Activated CD4-positive, alpha-beta T cell treated with anti-CD3 and anti-CD28 coated beads, Interleukin-10, Interleukin-2, amounts not matched to agents 100 ng/mL and 50 ng/mL, durations not matched to agents 16 hours and 8 hours (primary cell): ENCODE measurements at regions not wholly inside any gene's neighbourhood (a gene's known extent, or its start where the extent isn't known, plus 50 kb on each side); places are given as distances from the start of the nearest gene placed in this dataset.

Source experiments
- DNase-seq: peaks from one replicate; pipeline ENCODE4 v3.0.0-alpha.2; 2020

DNA sequence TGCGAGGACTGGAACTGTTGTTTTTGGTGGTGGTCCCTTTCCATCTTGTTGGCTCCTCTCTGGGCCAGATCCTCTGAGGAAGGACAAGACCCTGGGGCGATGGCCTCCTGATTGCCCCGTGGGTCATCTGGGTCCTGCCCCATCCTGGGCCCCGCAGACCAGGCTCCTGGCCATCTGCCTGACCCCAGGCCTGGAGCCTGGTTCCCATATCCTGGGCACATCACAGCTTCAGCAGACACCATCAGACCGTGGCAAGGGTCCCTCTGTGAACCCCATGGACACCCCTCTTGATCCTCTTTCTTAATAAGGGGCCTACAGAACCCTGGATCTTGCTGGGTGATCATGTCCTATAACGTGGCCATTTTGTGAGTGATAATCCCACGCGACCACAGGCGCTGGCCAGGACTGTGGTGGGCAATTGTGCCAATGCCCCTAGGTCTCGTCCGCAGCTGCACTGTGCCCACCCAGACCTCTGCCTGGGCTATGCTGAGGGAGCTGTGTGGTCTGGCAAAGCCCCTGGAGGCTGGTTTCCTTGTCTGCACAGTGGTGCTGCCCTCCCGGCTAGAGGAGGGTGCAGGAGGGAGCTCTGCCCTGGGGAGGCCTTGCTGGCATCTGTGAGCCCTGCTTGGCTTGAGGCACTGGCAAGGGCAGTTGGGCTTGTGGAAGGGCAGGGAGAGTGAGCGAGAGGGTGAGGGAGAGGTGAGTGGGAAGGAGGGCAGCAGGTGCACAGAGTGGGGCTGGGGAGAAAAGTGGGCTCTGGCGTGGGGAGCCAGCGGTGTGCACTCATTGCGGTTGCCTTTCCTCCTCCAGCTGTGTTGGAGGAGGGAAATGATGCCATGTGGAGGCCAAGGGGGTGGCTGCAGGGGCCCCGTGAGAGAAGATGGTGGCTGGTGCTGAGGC is 53.1 kb upstream of the PRR23E start:
- DNase-seq: no peak

DNA sequence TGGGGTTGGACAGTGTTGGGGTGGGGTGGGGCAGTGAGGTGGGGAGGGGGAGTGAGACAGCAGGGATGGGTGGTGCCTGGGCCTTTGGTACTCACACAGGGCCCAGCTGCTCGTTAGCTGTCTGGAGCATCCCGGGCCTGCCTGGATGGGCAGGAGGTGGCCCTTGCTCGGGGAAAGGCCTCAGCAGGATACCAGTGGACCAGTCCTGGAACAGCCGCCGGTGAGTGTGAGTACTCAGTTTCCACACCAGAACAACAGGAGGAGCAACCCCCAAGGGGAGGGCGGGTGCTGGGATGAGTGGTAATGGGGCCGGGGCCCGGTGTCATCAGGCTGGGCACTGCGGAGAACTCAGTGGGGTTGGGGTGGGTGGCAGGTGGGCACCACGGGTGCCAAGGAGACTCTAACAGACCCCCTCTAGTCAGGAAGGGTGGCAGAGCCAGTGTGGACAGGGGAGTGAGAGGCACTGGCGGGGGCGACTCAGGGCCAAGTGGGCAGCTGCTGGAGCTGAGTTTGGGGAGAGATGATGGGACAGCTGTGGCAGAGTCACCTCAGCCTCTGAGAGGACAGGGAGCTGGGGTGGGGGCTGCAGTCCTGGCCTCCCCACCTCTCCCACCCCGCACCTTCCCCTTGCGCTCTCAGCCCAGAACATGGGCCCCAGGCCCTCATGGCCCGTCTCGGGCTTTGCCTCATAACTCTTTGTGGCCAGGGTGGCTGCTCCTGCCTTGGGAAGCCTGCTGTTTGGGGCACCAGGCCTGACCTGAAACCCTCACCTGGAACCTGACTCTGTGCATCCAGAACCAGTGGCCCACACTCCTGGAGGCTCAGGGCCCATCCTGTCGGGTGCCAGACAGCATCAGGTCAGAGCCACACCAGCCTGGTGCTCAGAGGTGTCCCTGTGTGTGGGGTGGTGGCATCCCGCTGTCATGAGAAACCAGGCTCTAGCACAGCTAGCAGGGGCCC is 52.1 kb upstream of the PRR23E start:
- DNase-seq: no peak

DNA sequence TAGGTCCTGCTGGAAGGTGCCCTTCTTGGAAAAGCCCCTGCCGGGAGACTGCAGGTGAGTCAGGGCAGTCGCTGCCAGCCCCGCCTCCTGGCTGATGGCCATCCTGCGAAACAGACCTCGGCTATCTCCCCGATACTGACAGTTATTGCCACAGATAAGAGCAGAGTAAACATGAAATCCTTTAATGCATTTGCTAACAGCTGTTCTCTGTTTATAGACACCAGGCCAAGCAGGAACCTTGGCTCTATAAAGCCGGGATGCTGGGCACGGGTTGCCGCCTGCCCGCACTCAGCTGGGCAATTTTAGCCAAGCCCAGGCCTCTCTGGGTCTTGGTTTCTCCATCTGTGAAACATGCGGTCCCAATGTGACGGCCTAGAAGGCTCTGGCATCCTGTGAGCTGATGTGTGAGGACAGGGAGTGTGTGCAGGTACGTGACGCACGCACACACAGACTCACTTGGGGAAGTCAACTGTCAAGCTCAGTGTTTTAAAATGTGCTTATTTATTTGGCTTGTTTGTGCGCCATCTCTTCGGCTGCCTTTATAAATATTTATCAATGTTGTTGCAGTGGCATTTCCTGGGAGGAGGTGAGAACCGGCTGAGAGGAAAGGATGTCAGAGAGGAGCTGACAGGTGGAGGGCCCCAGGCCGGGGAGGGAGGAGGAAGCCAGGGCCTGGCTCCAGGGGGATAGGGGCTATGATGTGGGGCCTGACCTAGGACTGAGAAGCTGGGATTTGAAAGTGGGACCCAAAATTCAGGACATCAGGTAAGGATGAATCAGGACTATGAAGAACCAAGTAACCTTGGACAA is 50.8 kb upstream of the PRR23E start:
- DNase-seq: no peak
